ENCODE measurements at regions not wholly inside any gene's neighbourhood (a gene's known extent, or its start where the extent isn't known, plus 50 kb on each side); places are given as distances from the start of the nearest gene placed in this dataset.
"Not testable (repeated sequence)": the region's sequence is repeated elsewhere in the genome, so short reads cannot be mapped to it uniquely, and the experiment has no call there.

DNA sequence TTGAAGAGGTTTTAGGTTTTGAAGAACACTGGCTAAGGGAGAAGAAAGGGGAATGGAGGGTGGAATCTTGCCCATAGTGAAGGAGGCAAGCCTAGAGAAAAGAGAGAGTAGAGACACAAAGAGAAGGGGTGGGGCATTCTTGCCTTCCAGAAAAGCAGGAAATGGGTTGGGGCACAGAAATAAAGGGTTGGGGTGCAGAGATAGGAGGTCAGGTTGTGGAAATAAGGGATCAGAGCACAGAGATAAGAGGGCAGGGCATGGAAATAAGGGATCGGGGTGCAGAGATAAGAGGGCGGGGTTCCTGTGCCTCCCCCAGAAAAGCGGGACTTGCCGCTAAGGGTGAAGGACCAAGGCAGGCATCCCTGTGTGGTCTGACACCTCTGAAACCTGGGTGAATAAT is 69.9 kb downstream of the ALG1L2 start:
- H3K9me3 ChIP-seq; DNase-seq; H3K36me3 ChIP-seq; H3K27ac ChIP-seq; ATAC-seq; H3K4me3 ChIP-seq; H3K27me3 ChIP-seq; intact Hi-C loops (cut with DNase I); H3K4me1 ChIP-seq: not testable (repeated sequence)
- WGBS, 4 donors: 82 to 88% (median 86%) methylated on average over 4 of the region's 4 CpGs

DNA sequence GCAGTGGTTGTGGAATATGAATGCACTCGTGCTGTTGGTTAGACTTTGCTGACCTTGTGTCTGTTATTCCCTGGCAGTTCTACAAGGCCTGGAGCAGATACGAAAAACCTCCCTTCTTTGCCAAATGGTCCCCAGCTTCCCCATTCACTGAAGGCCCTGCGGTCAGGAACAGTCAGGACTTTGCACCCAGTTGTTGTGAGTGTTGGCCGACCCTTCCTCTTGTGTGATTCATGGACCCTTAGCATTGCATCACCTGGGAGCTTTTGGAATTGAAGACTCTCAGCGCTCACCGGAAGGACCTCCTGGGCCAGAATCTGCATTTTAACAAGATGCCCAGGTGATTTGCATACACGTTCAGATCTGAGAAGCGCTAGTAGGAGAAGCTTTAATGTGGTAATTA is 71.6 kb downstream of the ALG1L2 start:
- intact Hi-C loops (cut with DNase I); H3K4me1 ChIP-seq; H3K27me3 ChIP-seq; H3K36me3 ChIP-seq; H3K4me3 ChIP-seq; H3K9me3 ChIP-seq; ATAC-seq; H3K27ac ChIP-seq; DNase-seq: not testable (repeated sequence)
- WGBS, 4 donors: 82 to 88% (median 84%) methylated on average over 7 to 8 of the region's 8 CpGs

DNA sequence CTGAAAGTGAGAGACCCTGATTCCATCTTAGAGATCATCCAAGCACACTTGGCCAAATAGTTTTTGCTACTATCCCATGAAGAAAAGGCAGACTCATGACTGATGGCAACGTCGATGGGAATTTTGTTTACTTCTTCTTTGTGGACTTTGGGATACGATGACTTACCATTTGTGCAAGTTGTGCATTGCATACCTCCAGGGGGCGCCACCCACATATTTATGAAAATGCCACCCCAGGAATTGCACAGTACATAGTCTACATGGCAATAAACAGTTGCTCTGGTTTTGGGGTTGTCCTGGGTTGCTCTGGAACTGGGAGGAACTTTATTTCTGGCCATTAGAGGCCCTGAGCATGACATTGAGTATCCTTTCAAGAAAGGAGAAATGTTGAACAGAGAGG is 73.8 kb downstream of the ALG1L2 start:
- intact Hi-C loops (cut with DNase I); DNase-seq; H3K4me1 ChIP-seq; H3K9me3 ChIP-seq; H3K36me3 ChIP-seq; ATAC-seq; H3K27ac ChIP-seq; H3K4me3 ChIP-seq; H3K27me3 ChIP-seq: not testable (repeated sequence)
- WGBS, 4 donors: 17 to 52% (median 35%) methylated on average over 1 to 4 of the region's 4 CpGs

DNA sequence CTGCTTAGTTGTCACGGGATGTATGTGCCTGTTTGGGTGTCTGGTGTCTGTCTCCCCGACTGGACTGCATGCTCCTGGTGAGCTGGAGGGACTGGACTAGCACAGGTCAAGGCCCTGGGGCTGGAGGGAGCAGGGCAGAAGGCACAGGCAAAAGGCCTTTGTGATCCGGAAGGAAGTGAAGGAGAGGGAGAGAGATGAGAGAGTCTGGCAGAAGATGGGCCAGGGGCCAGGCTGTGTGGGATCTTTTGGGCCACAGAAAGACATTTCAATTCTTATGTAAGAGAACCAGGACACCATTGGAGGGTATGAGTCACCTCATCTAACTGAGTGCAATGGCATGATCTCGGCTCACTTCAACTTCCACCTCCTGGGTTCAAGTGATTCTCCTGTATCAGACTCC is 85.2 kb downstream of the ALG1L2 start:
- 55 to 69% (median 56%) methylated on average over 3 of the region's 4 CpGs for WGBS, 4 donors
- intact Hi-C loops (cut with DNase I): not testable (repeated sequence)

DNA sequence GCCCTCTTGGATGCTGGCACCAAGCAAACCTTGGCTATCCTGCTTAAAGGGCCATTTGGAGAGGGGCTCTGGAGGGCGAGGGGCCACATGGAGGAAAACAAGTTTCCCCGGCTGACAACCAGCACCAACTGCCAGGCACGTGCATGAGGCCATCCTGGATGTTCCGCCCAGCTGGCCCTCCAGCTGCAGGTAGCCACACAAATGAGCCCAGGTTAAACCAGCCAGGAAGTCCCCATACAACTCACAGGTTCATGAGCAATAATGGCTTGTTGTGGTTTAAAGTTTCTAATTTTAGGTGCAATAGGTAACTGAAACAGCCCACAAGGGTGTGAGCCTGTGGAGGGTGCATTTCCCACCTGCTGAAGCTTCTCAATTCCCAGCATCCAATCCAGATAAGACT is 93.6 kb downstream of the ALG1L2 start:
- H3K4me3 ChIP-seq; intact Hi-C loops (cut with DNase I); H3K9me3 ChIP-seq; H3K4me1 ChIP-seq; H3K27me3 ChIP-seq; H3K27ac ChIP-seq; ATAC-seq; DNase-seq; H3K36me3 ChIP-seq: not testable (repeated sequence)
- 74 to 90% (median 79%) methylated on average over 4 of the region's 4 CpGs for WGBS, 4 donors

More for the DNA sequence above, 85.2 kb downstream of the ALG1L2 start:
- not testable (repeated sequence) for H3K9me3 ChIP-seq, H3K4me1 ChIP-seq, ATAC-seq, DNase-seq, H3K4me3 ChIP-seq, H3K27ac ChIP-seq, H3K27me3 ChIP-seq, H3K36me3 ChIP-seq

DNA sequence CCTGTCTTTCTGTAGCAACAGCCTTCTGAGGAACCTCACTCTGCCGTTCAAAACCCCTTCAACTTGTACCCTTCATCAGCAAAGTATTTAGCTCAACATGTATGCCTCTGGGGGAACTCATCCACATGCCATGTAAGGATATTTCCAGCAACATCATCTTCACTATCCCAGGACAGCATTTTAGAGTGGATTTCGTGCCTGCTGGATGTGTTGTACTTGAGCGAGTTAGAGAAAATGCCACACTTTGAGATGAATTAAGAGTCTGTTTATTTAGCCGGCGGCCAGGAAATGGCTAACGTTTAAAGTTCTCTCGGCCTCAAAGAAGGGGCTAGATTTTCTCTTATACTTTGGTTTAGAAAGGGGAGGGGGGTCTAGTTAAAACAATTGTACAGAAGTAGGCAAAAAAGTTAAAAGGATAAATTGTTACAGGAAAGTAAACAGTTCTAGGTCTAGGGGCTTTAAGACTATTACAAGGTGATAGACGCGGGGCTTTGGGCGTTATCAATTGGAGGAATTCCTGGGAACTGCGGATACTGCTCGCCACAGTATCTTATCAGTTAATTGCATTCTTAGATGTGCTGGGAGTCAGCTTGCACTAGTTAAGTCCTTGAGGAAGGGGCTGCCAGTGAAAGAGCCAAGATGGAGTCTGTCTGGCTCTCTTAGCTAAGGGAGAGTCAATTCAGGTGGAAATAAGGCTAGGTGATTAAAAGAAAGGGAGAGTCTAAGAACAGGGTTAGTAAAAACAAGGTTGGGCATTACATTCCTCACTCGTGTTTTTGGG is 95.0 kb downstream of the ALG1L2 start:
- H3K27me3 ChIP-seq; H3K9me3 ChIP-seq; H3K36me3 ChIP-seq; DNase-seq; intact Hi-C loops (cut with DNase I); ATAC-seq; H3K4me3 ChIP-seq; H3K27ac ChIP-seq: not testable (repeated sequence)
- H3K4me1 ChIP-seq: peaks cover 0 to 11% (median 1%) of the 10 kb centered on the region in 12 donors
- WGBS, 4 donors: 38 to 52% (median 40%) methylated on average over 13 of the region's 13 CpGs

DNA sequence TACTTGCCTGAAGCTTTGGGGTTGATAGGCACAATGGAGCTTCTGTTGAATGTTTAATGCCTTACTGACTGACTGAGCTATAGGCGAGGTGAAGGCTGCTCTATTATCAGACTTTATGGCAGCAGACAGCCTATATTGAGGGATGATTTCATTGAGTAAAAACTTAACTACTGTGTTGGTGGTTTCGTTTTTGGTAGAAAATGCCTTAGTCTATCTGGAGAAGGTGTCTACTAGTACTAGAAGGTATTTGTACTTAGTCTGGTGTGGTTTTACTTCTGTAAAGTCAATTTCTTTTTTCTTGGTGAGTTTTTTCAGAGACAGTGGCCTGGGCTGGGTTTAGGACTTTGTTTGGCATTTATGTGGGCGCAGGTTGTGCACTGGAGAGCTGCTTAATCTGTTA is 97.2 kb downstream of the ALG1L2 start:
- peak overlapping the region in 1 of 12 donors; percentile 42 for H3K27ac ChIP-seq
- H3K9me3 ChIP-seq; DNase-seq; H3K4me3 ChIP-seq; H3K36me3 ChIP-seq; intact Hi-C loops (cut with DNase I); H3K27me3 ChIP-seq; ATAC-seq: not testable (repeated sequence)
- H3K4me1 ChIP-seq: peaks cover 0 to 11% (median 1%) of the 10 kb centered on the region in 12 donors
- 28 to 65% (median 46%) methylated on average over 3 of the region's 3 CpGs for WGBS, 4 donors

DNA sequence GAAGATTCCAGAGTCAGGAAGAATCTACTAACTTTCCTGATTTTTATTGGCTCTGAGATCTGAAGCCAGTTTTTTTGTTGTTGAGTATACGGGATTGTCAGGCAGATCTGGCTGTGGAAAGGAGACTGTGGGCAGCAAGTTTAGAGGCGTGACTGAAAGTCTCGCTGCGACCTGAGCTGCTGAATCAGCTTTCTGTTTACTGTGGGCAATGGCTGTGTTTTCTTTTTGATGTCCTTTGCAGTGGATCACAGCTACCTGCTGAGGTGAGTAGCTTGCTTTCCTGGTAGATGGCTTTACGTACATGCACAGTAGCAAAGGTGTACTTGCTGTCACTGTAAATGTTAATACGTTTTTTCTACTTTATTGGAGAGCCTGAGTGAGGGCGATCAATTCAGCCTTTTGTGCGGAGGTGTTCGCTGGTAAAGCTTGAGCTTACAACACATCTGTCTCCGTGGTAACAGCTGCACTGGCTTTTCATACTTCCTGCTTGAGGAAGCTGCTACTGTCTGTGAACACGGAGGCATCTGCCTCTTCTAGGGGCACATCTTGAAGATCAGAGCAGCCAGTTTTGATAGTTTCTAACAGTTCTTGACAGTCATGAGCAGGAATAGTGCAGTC is 97.8 kb downstream of the ALG1L2 start:
- not testable (repeated sequence) for ATAC-seq
- peak in 3 of 5 donors; percentile 8 to 34 (median 18) for DNase-seq

DNA sequence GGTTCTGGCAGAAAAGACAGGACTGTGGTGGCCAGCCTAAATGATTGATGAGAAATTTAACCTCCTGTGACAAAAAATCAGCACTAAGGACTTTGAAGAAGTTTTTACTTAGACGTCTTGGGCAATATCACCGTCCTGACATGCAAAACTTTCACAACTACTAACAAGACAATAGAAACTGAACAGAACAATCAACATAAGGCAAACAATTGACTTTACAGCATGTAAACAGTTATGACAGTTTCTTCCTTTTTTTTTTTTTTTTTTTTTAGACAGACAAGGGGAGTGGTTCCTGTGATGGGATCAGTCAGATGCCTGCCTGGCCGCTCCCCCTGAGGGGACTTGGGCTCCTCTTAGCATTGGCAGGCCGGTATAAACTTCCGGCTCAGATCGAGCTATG is 100.8 kb downstream of the ALG1L2 start:
- DNase-seq; H3K36me3 ChIP-seq; H3K9me3 ChIP-seq; ATAC-seq; intact Hi-C loops (cut with DNase I); H3K27me3 ChIP-seq; H3K4me3 ChIP-seq; H3K27ac ChIP-seq: not testable (repeated sequence)
- 51 to 71% (median 63%) methylated on average over 6 of the region's 6 CpGs for WGBS, 4 donors
- peaks cover 0 to 11% (median 1%) of the 10 kb centered on the region in 12 donors for H3K4me1 ChIP-seq

More for the DNA sequence above, 97.8 kb downstream of the ALG1L2 start:
- H3K36me3 ChIP-seq; H3K9me3 ChIP-seq; H3K27me3 ChIP-seq; intact Hi-C loops (cut with DNase I): not testable (repeated sequence)
- 28 to 48% (median 42%) methylated on average over 10 to 11 of the region's 11 CpGs for WGBS, 4 donors
- Histone ChIP-seq H3K27ac (peak overlapping the region in 2 of 12 donors; percentile 42 to 48), H3K4me3 (peak overlapping the region in 8 of 12 donors; percentile 9 to 43 (median 26)), H3K4me1 (peaks cover 0 to 11% (median 1%) of the 10 kb centered on the region in 12 donors)

DNA sequence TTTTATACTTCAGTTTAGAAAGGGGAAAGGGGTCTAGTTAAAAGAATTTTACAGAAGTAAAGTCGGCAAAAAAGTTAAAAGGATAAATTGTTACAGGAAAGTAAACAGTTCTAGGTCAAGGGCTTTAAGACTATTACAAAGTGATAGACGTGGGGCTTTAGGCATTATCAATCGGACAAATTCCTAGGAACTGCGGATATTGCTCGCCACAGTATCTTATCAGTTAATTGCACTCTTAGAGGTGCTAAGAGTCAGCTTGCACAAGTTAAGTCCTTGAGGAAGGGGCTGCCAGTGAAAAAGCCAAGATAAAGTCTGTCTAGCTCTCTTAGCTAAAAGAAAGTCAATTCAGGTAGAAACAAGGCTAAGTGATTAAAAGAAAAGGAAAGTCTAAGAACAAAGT is 102.1 kb downstream of the ALG1L2 start:
- WGBS, 4 donors: 31 to 47% (median 42%) methylated on average over 5 of the region's 5 CpGs
- H3K4me3 ChIP-seq; H3K27ac ChIP-seq; H3K9me3 ChIP-seq; ATAC-seq; H3K36me3 ChIP-seq; H3K27me3 ChIP-seq; DNase-seq; intact Hi-C loops (cut with DNase I): not testable (repeated sequence)
- peaks cover 0 to 11% (median 1%) of the 10 kb centered on the region in 12 donors for H3K4me1 ChIP-seq

Measured in heart left ventricle (tissue), 16 donors.